ENCODE measurements at regions not wholly inside any gene's neighbourhood (a gene's known extent, or its start where the extent isn't known, plus 50 kb on each side); places are given as distances from the start of the nearest gene placed in this dataset.

DNA sequence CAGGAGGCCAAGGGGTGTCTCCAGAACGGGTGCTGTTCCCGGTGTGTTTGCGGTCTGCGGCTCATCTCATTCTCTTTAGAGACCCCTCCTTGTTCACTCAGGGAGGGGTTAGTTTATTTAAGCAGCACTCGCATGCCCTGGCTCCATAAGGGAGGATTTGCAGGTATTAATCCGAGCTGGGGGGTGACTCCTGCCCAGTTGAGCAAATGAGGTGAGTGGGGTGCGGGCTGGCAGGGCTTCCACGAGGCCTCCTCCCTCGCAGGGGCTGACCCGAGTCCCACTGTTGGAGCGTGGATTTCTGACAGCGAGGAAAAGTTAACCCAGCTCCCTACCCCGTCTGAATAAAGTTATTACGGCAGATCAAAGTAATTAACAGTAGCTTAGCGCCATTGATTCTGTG is 371.8 kb upstream of the SALL3 start:
- TF ChIP-seq ZNF33B (CRISPR knock-in tag; IDR thresholded peaks at IDR 0.05) (no peak), MEIS1 (CRISPR knock-in tag; IDR thresholded peaks at IDR 0.05; ENCODE audit: borderline replicate concordance) (no peak), ZNF790 (CRISPR knock-in tag; IDR thresholded peaks at IDR 0.05; ENCODE audit: borderline replicate concordance) (no peak), FOXM1 (CRISPR knock-in tag; IDR thresholded peaks at IDR 0.05) (no peak), KDM2A (CRISPR knock-in tag; IDR thresholded peaks at IDR 0.05; ENCODE audit: borderline replicate concordance, low read depth) (no peak)
- TF ChIP-seq, protein P1, sequence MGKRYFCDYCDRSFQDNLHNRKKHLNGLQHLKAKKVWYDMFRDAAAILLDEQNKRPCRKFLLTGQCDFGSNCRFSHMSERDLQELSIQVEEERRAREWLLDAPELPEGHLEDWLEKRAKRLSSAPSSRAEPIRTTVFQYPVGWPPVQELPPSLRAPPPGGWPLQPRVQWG (CRISPR knock-in tag; IDR thresholded peaks at IDR 0.05; ENCODE audit: borderline replicate concordance, low read depth) = no peak

All from HepG2 (cell line).